HG03565 (cell line): ENCODE measurements at regions not wholly inside any gene's neighbourhood (a gene's known extent, or its start where the extent isn't known, plus 50 kb on each side); places are given as distances from the start of the nearest gene placed in this dataset.

Source experiments
- ATAC-seq: cut with Tn5 transposase; IDR thresholded peaks from one replicate; pipeline ENCODE4 v1.9.1; 2021; ENCODE audit warnings: mild to moderate bottlenecking, moderate library complexity; ENCODE audit not compliant: unreplicated experiment

- ATAC-seq: no peak
Observed at GRCh38 chr20:52518735-52519134, 327.2 kb upstream of the ZFP64 start.

GRCh38 chr20:52515877-52516276, 324.3 kb upstream of the ZFP64 start:
- no peak for ATAC-seq

- no peak for ATAC-seq
Observed at GRCh38 chr20:52500157-52500556, 308.6 kb upstream of the ZFP64 start.

DNA sequence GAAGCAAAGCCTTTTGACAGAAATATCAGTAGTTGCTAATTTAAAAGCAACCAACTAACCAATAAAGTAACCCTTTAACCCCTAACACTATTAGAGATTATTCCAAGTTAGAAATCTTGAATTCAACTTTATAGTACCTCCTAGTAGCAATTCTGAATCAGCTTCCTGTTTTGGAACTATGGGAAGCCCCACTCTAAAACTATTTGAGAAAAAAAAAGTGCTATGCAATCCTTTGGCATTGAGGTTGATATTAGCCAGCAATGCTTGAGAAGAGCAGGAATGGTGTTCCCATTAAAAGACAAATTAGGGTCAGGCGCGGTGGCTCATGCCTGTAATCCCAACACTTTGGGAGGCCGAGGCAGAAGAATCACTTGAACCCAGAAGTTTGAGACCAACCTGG, 306.2 kb upstream of the ZFP64 start:
- ATAC-seq: no peak

- no peak for ATAC-seq
Observed at GRCh38 chr20:52496191-52496590, 304.6 kb upstream of the ZFP64 start.

DNA sequence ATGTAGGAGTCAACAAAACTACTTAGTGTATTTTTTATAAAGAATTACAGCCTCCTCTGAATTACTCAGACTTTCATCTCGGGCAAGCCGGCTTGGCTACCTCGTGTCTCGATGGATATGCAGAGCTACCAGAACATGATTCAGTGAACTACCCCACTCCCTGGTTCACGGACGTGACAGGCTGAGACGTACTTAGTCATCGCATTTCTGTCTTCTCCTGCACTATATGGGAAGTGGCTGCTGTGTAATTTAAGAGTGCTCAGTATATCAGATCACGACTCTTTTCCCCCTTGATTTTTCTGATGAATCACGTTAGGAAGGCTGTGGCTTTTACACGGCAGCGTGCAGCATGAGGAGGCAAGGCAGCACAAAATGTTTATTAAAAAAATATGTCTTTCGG, 302.7 kb upstream of the ZFP64 start:
- no peak for ATAC-seq

DNA sequence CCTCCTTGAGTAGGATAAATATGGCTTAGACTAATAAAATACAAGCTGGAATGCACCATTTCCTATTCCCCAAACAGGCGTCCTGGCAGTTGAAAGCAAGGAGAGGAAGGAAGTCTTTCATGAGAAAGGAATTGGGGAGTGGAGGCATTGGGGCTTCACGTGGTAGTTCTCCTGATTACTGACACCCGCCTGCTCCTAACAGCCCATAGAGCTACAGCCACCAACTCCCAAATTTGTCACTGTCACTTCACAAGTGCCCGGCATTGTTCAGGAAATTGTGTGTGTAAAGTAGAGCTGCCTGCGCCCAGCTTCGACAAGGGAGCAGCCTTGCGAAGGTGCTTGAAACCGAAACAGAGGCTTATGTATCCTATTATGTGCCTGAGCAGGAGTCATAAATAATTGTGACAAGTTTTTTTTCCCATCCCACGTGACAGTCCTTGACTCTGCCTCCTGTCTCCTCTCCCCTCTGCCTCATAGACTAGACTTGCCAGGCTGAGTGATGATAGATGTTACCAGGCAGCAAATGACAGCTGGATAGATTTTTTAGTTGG, 301.7 kb upstream of the ZFP64 start:
- no peak for ATAC-seq

DNA sequence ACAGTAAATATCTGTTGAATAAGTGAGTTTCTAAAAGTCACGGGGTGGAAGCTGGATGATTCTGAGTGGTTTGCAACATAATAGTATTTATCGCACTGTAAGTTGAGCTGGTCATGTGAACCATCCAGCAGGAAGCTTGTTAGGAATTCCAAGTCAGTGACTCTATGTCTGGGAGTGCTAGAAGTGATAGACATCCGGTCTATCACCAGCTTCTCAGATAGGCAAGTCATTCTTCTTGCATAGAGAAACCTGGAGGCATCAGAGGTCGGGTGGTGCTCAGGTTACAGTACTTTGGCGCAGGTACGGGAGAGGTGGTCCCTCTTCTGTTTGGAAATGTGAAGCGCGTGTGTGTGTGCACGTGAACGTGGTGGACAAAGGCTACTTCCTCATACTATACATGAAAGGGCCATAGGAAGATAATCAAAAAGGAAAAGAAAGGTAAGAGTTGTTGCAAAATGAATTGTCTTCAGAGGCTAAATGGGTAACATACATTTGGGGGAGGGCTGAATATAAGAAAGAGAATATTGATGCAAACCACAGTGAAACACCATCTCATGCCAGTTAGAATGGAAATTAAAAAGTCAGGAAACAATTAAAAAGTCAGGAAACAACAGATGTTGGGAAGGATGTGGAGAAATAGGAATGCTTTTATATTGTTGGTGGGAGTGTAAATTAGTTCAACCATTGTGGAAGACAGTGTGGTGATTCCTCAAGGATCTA, 299.3 kb upstream of the ZFP64 start:
- no peak for ATAC-seq

DNA sequence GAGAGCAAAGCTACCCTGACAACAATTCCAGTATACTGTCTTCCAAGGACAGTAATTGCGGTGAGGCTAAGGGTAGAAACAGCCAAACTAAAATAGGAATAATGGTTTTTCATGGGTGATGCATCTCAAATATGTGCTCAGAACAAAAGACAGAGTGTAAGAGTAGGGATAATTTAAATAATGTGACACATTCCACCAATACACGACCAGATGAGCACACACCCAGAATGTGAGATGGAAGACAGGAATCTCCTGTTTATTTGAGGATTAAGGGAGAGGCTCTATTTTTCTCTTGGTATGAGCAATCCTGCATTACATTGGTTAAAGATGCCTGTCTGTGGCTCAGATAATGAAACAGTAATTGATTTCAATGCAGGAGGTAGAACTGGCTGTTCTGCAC, 292.9 kb upstream of the ZFP64 start:
- ATAC-seq: no peak

DNA sequence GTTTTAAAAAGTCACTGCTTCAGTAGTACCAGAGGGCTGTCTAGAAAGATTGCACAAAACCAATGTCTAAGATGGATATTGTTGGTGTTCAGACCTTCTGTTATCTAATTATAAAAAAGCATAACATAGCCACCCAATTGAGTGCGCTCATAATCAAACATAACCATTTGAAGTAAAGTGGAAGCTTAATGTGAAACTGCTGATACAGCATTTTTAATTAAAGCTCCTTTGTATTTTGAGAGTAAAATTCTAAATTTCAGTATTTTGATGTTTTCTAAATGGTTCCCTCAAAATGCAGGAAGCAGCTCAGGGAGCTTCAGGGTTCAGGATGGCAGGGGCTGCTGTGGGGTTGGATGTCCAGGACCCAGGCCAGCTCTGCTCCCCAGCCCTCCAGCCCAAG, 291.8 kb upstream of the ZFP64 start:
- no peak for ATAC-seq

DNA sequence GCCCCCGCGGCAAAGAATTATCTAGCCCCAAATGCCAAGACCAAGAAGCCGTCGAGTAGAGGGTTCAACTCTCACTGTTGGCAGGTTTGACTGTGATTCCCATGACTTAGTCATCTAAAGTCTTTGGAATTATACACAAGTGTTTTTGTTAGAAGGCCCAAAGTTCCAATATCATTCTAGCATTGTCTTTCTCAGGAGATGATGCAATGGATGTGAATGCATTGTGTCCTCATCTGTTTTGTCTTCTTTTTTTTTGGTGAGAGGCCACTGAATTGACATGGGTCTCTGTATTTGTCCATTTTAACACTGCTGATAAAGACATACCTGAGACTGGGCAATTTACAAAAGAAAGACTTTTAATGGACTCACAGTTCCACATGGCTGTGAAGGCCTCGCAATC, 290.5 kb upstream of the ZFP64 start:
- no peak for ATAC-seq

GRCh38 chr20:52481443-52481842, 289.9 kb upstream of the ZFP64 start:
- no peak for ATAC-seq

DNA sequence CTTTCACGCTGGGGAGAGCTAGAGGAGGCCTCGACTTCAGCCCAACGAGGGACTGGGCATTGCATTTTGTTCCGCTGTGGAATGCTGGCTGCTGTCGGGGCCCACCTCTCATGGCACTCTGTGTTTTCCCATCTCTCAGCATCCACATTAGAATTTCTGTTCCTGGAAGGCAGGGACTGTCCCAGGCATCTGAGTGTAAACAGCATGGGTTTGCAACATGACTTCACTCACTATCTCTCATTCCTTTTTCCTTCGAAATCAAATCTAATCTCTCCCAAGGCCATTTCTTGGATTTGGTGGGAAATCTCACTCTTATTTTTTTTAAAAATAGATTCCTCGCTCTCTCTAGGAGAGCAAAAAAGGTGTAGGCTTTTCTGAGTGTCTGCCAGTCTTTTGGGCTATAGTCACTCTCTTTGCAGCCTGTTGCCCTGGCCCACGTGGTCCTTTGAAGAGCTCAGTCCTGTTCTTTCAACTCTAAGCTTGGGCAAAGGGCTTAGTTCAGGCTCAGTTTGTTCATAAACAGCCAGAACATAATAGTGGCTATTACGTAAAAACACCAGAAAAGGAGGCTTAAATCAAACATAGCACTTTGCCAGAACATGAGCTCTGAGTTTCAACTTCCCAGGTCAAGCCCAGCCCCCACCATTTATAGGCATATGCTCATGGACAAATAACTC, 284.6 kb upstream of the ZFP64 start:
- ATAC-seq: no peak

DNA sequence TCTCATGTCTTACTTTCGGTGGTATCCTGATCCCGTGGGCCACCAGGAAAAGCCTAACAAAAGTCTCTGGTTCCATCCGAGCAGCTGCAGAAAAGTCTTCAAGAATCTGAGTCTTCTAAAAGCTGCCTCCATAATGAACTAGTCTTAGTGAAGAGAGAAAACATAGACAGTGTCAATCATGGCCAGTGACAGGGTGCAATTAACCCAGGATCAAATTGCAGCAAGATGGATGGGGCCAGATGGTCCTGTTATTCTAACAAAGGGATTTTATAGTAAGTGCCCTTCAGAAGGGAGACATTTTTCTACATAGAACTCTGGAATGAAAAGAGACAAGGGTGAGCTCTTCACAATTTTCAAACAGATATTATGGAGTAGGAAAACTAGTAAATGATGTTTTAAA, 281.6 kb upstream of the ZFP64 start:
- no peak for ATAC-seq

- no peak for ATAC-seq
Observed at GRCh38 chr20:52470561-52470960, 279.0 kb upstream of the ZFP64 start.

DNA sequence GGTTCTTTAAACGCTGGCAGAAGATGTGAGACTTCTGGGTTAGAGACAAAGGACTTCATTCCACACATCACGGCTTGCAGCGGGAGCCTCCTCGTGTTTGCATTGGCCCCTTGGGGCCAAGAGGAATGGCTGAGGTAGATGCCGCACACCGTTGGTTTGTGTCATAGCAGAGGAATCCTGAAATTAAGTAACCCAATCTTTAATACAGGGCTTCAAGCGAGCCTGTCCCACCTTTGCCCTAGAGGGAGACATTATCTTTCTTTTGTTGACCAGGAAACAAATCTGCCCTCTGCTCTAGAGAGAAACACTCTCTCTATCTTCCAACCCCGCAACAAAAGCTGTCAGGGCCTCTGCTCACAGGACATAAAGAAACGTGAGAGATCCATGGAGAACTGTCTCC, 277.5 kb upstream of the ZFP64 start:
- ATAC-seq: no peak

GRCh38 chr20:52465991-52466390, 274.4 kb upstream of the ZFP64 start:
- ATAC-seq: no peak

DNA sequence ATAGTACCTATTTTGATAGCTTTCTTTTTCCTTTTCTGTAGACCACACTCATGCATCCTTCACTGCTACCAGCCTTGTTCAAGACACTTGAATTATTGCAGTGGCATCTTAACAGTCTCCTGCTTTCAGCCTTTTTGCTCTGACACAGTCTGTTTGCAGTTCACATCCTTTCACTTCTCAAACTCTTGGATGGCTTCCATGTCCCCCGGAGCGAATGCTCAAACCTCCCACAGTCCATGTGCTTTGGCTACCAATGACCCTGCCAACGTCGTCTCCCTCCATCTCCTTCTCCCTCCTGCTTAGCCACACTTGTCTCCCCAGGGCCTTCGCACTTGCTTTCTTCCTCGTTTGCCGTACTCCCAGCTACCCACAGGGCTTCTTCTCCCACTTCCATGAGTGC, 270.0 kb upstream of the ZFP64 start:
- no peak for ATAC-seq

DNA sequence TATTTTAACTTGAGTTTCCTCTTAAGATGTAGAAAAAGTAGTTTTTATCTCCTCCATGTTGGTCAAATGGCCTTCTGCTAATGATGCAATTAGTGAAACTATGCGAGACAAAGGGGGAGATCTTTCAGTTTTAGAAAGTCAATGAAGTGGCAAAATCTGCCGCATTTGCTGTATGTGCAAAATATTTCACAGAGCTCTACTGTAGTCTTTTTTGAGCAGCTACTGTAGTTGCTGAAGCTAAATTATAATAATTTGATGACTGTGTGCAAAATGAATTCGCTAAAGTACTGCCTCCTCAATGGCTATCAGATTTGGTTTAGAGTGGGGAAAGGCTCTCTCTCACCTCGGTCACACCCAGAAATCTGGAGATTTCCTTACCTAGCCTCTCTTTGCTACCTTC, 267.6 kb upstream of the ZFP64 start:
- ATAC-seq: no peak

DNA sequence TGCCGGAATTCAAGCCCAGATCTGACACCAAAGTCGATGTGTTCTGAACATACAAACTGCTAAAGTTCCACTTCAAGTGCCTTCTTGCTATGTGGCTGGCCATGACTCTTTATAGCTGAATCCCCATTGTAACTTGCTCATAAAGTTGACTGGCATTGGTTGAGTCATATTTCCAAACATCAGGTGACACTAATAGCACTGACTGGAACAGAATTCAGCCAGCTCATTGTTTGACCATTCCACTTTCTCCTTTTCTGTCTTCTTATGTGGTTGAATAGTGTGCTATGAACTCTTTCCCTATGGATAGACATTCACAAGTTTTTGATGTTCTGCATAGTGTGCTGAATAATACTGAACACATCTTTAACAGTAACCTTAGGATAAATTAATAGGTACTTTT, 266.2 kb upstream of the ZFP64 start:
- ATAC-seq: no peak

GRCh38 chr20:52454660-52455059, 263.1 kb upstream of the ZFP64 start:
- no peak for ATAC-seq

DNA sequence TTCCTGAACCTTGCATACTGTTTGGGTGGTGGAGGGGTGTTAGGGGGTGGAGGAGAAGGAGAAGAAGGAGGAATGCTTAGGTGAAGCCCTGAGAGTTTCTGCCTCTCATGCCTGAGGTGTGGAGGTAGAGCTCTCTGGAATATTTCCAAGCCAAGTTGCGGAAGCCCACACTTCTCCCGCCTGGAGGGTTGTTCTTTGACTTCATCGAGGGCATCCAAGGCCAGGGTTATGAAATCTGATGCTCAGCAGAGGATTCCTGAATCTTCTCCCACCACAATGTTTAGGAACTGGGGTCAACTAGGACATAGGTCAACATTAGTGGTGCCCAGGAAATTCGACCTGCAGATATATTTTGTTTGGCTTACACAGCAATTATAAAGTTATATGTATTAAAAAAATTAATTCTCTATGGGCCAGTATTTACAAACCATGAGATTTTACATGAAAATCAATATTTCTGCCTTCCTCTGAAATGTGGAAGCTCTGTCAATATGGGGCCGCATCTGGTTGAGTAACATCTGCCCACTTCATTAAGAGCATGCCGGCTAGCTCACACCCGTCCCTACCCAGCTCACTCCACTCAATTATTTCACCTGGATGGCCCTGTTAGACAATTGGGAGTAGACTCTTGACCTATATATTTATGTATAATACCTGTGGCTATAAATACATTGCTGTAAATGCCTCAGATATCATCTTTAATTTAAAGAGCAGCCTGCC, 257.1 kb upstream of the ZFP64 start:
- no peak for ATAC-seq
